ENCODE measurements at regions not wholly inside any gene's neighbourhood (a gene's known extent, or its start where the extent isn't known, plus 50 kb on each side); places are given as distances from the start of the nearest gene placed in this dataset.

- Mint-ChIP-seq H3K27me3 (ENCODE audit: insufficient read depth, unreplicated experiment) (peaks cover 7% of the 10 kb centered on the region), H3K27ac (ENCODE audit: unreplicated experiment) (no peak overlapping the region), H3K9me3 (ENCODE audit: unreplicated experiment) (no peaks in the 10 kb centered on the region), H3K4me3 (ENCODE audit: unreplicated experiment) (no peak overlapping the region), H3K36me3 (ENCODE audit: insufficient read depth, unreplicated experiment) (no peaks in the 10 kb centered on the region), H3K4me1 (ENCODE audit: low read depth, unreplicated experiment) (no peaks in the 10 kb centered on the region)
- H3K36me3 ChIP-seq (ENCODE audit: control insufficient read depth, insufficient read depth, low read length) = no peaks in the 10 kb centered on the region
- no peak overlapping the region for H3K4me3 ChIP-seq (ENCODE audit: low read depth, low read length)
- ChIA-PET CTCF (no interaction called here), POLR2A (no interaction called here)
- no peaks in the 10 kb centered on the region for H3K27me3 ChIP-seq (replicated peaks; ENCODE audit: control insufficient read depth, insufficient read depth, low read length)
- no peaks in the 10 kb centered on the region for H3K9me3 ChIP-seq
- BruUV-seq (replicated peaks) = no TSS peak
- intact Hi-C loops (cut with micrococcal nuclease; ENCODE audit: unreplicated experiment) = no loop called here
- DNase-seq = no peak
- TF ChIP-seq CTCF (IDR thresholded peaks at IDR 0.05; ENCODE audit: insufficient read depth in 1 of 2, low read depth in 1 of 2, low read length in 1 of 2, severe bottlenecking in 1 of 2, unreplicated experiment in 1 of 2) = no peak
- no peaks in the 10 kb centered on the region for H3K4me1 ChIP-seq
Observed at GRCh38 chr1:118429856-118430255, 244.8 kb upstream of the SPAG17 start.

- Mint-ChIP-seq H3K9me3 (ENCODE audit: unreplicated experiment) (no peaks in the 10 kb centered on the region), H3K4me1 (ENCODE audit: low read depth, unreplicated experiment) (no peaks in the 10 kb centered on the region), H3K27ac (ENCODE audit: unreplicated experiment) (no peak overlapping the region), H3K36me3 (ENCODE audit: insufficient read depth, unreplicated experiment) (no peaks in the 10 kb centered on the region), H3K4me3 (ENCODE audit: unreplicated experiment) (no peak overlapping the region), H3K27me3 (ENCODE audit: insufficient read depth, unreplicated experiment) (peaks cover 3% of the 10 kb centered on the region)
- BruUV-seq (replicated peaks) = no TSS peak
- Histone ChIP-seq H3K27me3 (replicated peaks; ENCODE audit: control insufficient read depth, insufficient read depth, low read length) (no peaks in the 10 kb centered on the region), H3K9me3 (no peaks in the 10 kb centered on the region), H3K4me3 (ENCODE audit: low read depth, low read length) (no peak overlapping the region), H3K36me3 (ENCODE audit: control insufficient read depth, insufficient read depth, low read length) (no peaks in the 10 kb centered on the region), H3K4me1 (no peaks in the 10 kb centered on the region)
- ChIA-PET POLR2A (no interaction called here), CTCF (no interaction called here)
- TF ChIP-seq CTCF (IDR thresholded peaks at IDR 0.05; ENCODE audit: insufficient read depth in 1 of 2, low read depth in 1 of 2, low read length in 1 of 2, severe bottlenecking in 1 of 2, unreplicated experiment in 1 of 2) = no peak
- intact Hi-C loops (cut with micrococcal nuclease; ENCODE audit: unreplicated experiment) = no loop called here
- no peak for DNase-seq
Observed at GRCh38 chr1:118421868-118422350, 236.9 kb upstream of the SPAG17 start.

GRCh38 chr1:118404024-118404423 lies 219.0 kb upstream of the SPAG17 start:
- peaks cover 16% of the 10 kb centered on the region for H3K9me3 Mint-ChIP-seq (ENCODE audit: unreplicated experiment)
- no peak overlapping the region for H3K27ac Mint-ChIP-seq (ENCODE audit: unreplicated experiment)
- no peak for TF ChIP-seq CTCF (IDR thresholded peaks at IDR 0.05; ENCODE audit: insufficient read depth in 1 of 2, low read depth in 1 of 2, low read length in 1 of 2, severe bottlenecking in 1 of 2, unreplicated experiment in 1 of 2)
- peaks cover 6% of the 10 kb centered on the region for H3K27me3 Mint-ChIP-seq (ENCODE audit: insufficient read depth, unreplicated experiment)
- Histone ChIP-seq H3K9me3 (no peaks in the 10 kb centered on the region), H3K36me3 (ENCODE audit: control insufficient read depth, insufficient read depth, low read length) (no peaks in the 10 kb centered on the region), H3K27me3 (replicated peaks; ENCODE audit: control insufficient read depth, insufficient read depth, low read length) (no peaks in the 10 kb centered on the region), H3K4me3 (ENCODE audit: low read depth, low read length) (no peak overlapping the region), H3K4me1 (no peaks in the 10 kb centered on the region)
- DNase-seq = no peak
- H3K36me3 Mint-ChIP-seq (ENCODE audit: insufficient read depth, unreplicated experiment) = no peaks in the 10 kb centered on the region
- ChIA-PET POLR2A (no interaction called here), CTCF (no interaction called here)
- no peak overlapping the region for H3K4me3 Mint-ChIP-seq (ENCODE audit: unreplicated experiment)
- intact Hi-C loops (cut with micrococcal nuclease; ENCODE audit: unreplicated experiment) = no loop called here
- BruUV-seq (replicated peaks) = no TSS peak
- H3K4me1 Mint-ChIP-seq (ENCODE audit: low read depth, unreplicated experiment) = no peaks in the 10 kb centered on the region
